PC-3 (cell line): ENCODE measurements at regions not wholly inside any gene's neighbourhood (a gene's known extent, or its start where the extent isn't known, plus 50 kb on each side); places are given as distances from the start of the nearest gene placed in this dataset.

Experiments
- ATAC-seq: fragments of 200-7000 bp; cut with Tn5 transposase; 2 replicates; pipeline ENCODE4 v1.9.1; 2020; ENCODE audit warnings: mild to moderate bottlenecking, moderate library complexity
- BruUV-seq: library from RNA; stranded (reverse); fragments of 400-500 nt; replicated peaks from 2 replicates; lab custom pipeline; 2021; lab: Mats Ljungman, UMichigan
- CTCF ChIA-PET: fragments of 300-600 bp; sonication (Branson Sonifier 250); formaldehyde crosslinking; loops from one replicate; lab custom pipeline; 2022; ENCODE audit warnings: antibody characterized with exemption; lab: Charles Lee
- POLR2A ChIA-PET: fragments of 300-600 bp; sonication (Branson Sonifier 250); formaldehyde crosslinking; loops from one replicate; lab custom pipeline; 2022; ENCODE audit warnings: antibody characterized with exemption; ENCODE audit not compliant: unreplicated experiment; lab: Charles Lee
- DNase-seq: peaks from one replicate; pipeline ENCODE4 v3.0.0-alpha.2; 2015
- H2AFZ ChIP-seq: fragments of 300-600 bp; sonication (generic); 2 replicates; pipeline ENCODE4 v1.6.0; 2016; ENCODE audit warnings: antibody characterized with exemption, low read length
- H3F3A ChIP-seq: fragments of 300-600 bp; sonication (generic); one replicate; pipeline ENCODE4 v1.6.0; 2017; ENCODE audit warnings: antibody characterized with exemption, low read length, control low read depth, mild to moderate bottlenecking; ENCODE audit not compliant: unreplicated experiment
- H3K27ac ChIP-seq: fragments of 300-600 bp; sonication (generic); 2 replicates; pipeline ENCODE4 v1.5.1; 2016; ENCODE audit warnings: mild to moderate bottlenecking, low read length
- H3K27me3 ChIP-seq: fragments of 300-600 bp; sonication (generic); 2 replicates; pipeline ENCODE4 v1.6.1; 2016; ENCODE audit warnings: low read length, mixed read lengths
- H3K36me3 ChIP-seq: fragments of 300-600 bp; sonication (generic); 2 replicates; pipeline ENCODE4 v1.6.1; 2016; ENCODE audit warnings: low read depth, mixed run types, low read length, mixed read lengths
- H3K4me1 ChIP-seq: fragments of 300-600 bp; sonication (generic); 2 replicates; pipeline ENCODE4 v1.5.1; 2016; ENCODE audit warnings: low read length; ENCODE audit not compliant: insufficient read depth
- H3K4me2 ChIP-seq: fragments of 300-600 bp; sonication (generic); 2 replicates; pipeline ENCODE4 v1.6.0; 2016; ENCODE audit warnings: low read length
- H3K4me3 ChIP-seq: fragments of 300-600 bp; sonication (generic); 2 replicates; pipeline ENCODE4 v1.5.1; 2016; ENCODE audit warnings: mild to moderate bottlenecking, low read length, mixed read lengths
- H3K79me2 ChIP-seq: fragments of 300-600 bp; sonication (generic); 2 replicates; pipeline ENCODE4 v1.6.1; 2017; ENCODE audit warnings: low read length, mixed read lengths
- H3K9ac ChIP-seq: fragments of 300-600 bp; sonication (generic); 2 replicates; pipeline ENCODE4 v1.6.0; 2016; ENCODE audit warnings: mild to moderate bottlenecking, low read length
- H3K9me2 ChIP-seq: fragments of 300-600 bp; sonication (generic); replicated peaks from 2 replicates; pipeline ENCODE4 v1.6.1; 2016; ENCODE audit warnings: mixed run types, low read length, mixed read lengths
- H3K9me3 ChIP-seq: fragments of 300-600 bp; sonication (generic); 2 replicates; pipeline ENCODE4 v1.6.1; 2016; ENCODE audit warnings: low read length, mixed read lengths
- H4K20me1 ChIP-seq: fragments of 300-600 bp; sonication (generic); 2 replicates; pipeline ENCODE4 v1.6.1; 2016; ENCODE audit warnings: low read length, mixed read lengths
- EZH2 ChIP-seq: fragments of 300-600 bp; sonication (generic); IDR thresholded peaks from one replicate; pipeline ENCODE4 v1.6.1; 2017; ENCODE audit warnings: antibody characterized with exemption, mild to moderate bottlenecking, low read length; ENCODE audit not compliant: unreplicated experiment
- EZH2phosphoT487 ChIP-seq: fragments of 300-600 bp; sonication (generic); IDR thresholded peaks from 2 replicates; pipeline ENCODE4 v1.6.1; 2018; ENCODE audit warnings: mild to moderate bottlenecking, antibody characterized with exemption, low read length, borderline replicate concordance
- intact Hi-C: fragments of 100-400 bp; cut with micrococcal nuclease; formaldehyde crosslinking; loops from 2 replicates; pipeline ENCODE4 v1.9.0; 2023
- TF ChIP-seq, protein P1 (sequence below): fragments of 300-600 bp; sonication (generic); conservative IDR thresholded peaks from 2 replicates; pipeline ENCODE4 v1.5.1; 2017; ENCODE audit warnings: antibody characterized with exemption, low read depth, mild to moderate bottlenecking, low read length

DNA sequence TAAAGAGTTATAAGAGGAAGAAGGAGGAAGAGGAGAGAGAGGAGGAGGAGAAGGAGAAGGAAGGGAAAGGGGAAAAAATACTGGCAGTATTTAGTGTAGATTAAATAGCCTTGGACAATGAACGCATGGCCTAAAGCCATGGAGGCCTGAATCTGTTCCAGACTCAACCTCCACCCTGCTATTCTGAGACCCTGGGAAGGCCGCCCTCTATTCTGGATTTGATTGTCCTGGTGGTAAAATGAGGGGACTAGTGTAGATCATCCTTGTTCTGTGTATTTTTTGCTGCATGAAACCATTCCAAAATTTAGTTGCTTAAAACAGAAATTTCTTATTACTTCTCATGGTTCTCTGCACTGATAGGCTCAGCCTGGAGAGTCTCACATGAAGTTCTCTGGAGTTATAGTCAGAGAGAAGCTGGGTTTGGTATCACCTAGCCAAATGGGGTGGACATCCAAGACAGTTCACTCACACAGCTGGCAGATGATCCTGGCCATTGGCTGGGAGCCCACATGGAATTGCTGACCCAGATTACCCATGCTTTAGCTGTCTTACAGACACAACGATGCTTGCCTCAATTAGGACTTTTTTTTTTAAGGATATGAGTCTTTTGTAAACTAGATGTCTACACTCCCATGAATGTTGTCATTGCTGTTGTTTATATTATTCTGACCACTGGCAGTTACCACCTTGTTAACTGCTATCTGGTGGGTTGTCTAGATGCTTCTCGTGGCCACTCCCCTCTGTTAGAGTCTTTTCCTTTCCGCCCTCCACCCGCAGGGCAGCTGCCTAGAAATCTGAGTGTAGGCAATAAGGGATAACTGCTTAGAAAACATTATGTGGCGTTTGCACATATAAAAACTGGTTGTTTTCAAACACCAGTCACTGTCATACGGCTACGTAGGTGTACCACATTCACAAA, 149.9 kb downstream of the SST start:
- H3K4me1 ChIP-seq = no peaks in the 10 kb centered on the region
- TF ChIP-seq EZH2 (no peak), EZH2phosphoT487 (no peak)
- TF ChIP-seq, protein P1, sequence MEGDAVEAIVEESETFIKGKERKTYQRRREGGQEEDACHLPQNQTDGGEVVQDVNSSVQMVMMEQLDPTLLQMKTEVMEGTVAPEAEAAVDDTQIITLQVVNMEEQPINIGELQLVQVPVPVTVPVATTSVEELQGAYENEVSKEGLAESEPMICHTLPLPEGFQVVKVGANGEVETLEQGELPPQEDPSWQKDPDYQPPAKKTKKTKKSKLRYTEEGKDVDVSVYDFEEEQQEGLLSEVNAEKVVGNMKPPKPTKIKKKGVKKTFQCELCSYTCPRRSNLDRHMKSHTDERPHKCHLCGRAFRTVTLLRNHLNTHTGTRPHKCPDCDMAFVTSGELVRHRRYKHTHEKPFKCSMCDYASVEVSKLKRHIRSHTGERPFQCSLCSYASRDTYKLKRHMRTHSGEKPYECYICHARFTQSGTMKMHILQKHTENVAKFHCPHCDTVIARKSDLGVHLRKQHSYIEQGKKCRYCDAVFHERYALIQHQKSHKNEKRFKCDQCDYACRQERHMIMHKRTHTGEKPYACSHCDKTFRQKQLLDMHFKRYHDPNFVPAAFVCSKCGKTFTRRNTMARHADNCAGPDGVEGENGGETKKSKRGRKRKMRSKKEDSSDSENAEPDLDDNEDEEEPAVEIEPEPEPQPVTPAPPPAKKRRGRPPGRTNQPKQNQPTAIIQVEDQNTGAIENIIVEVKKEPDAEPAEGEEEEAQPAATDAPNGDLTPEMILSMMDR = no peak
- H3K9me2 ChIP-seq = no peaks in the 10 kb centered on the region
- intact Hi-C loops = no loop called here
- no peak overlapping the region for H3K9ac ChIP-seq
- H3K27ac ChIP-seq = no peak overlapping the region
- H4K20me1 ChIP-seq = no peaks in the 10 kb centered on the region
- H3K27me3 ChIP-seq = peaks cover 91% of the 10 kb centered on the region
- ATAC-seq (no peak), DNase-seq (no peak)
- H3K9me3 ChIP-seq = no peaks in the 10 kb centered on the region
- no peak overlapping the region for H3K4me3 ChIP-seq
- no peak overlapping the region for H3K4me2 ChIP-seq
- BruUV-seq = no TSS peak
- ChIA-PET CTCF (no interaction called here), POLR2A (no interaction called here)
- no peaks in the 10 kb centered on the region for H3K79me2 ChIP-seq
- H2AFZ ChIP-seq = no peak overlapping the region
- H3F3A ChIP-seq = no peaks in the 10 kb centered on the region
- no peaks in the 10 kb centered on the region for H3K36me3 ChIP-seq

DNA sequence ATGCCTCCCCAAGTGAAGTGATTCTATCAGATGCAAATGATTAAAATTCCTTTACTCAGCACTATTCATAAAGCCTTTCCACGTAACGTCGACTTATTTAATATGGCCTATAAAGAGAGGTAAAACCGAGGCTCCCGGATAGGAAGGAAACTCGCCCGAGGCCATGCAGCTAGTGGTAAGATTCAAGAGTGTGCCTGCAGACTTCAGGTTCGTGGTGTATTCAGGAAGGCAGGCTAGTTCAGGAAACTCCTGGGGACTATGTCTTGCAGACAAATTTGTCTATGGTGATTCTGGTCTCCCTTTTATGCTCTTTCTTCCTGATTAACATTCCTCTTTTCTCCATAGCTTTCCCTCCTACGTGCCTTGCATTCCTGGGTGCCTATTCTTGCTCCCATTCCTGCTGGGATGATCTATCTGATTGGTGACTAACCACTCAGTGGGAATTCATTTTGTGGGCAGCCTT, 150.7 kb downstream of the SST start:
- DNase-seq = no peak
- Histone ChIP-seq H3K79me2 (no peaks in the 10 kb centered on the region), H2AFZ (no peak overlapping the region), H3K9me2 (no peaks in the 10 kb centered on the region), H3K4me2 (no peak overlapping the region), H3K4me1 (no peaks in the 10 kb centered on the region), H3F3A (no peaks in the 10 kb centered on the region), H3K27me3 (peaks cover 93% of the 10 kb centered on the region), H3K9ac (no peak overlapping the region), H3K9me3 (no peaks in the 10 kb centered on the region), H3K4me3 (no peak overlapping the region), H3K36me3 (no peaks in the 10 kb centered on the region), H3K27ac (no peak overlapping the region), H4K20me1 (no peaks in the 10 kb centered on the region)
- CTCF ChIA-PET = no interaction called here
- POLR2A ChIA-PET = no interaction called here
- ATAC-seq = no peak
- TF ChIP-seq EZH2 (no peak), EZH2phosphoT487 (no peak)
- TF ChIP-seq, protein P1 = no peak
- BruUV-seq = no TSS peak
- intact Hi-C loops = no loop called here

DNA sequence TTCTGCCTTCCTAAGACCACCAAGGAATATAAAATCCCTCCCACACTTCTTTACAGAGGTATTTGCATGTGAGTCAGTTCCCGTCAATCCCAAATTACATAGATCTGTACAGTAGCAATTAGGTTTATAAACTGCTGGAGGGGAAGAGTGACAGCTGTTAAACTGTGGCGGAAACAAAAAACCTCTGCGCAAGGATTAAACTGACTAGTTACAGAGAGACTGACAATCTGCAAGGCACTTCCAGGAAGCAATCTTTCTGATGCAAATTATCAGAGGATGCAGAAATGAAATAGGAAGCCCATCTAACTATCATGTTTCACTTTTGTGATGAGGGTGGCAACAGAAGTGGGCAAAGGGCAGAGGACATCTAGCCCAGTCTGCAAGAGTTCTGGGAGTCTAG, 150.4 kb downstream of the RTP4 start:
- ATAC-seq = no peak
- H3K36me3 ChIP-seq = no peaks in the 10 kb centered on the region
- peaks cover 86% of the 10 kb centered on the region for H3K27me3 ChIP-seq
- no peak overlapping the region for H3K27ac ChIP-seq
- H3K4me3 ChIP-seq = no peak overlapping the region
- ChIA-PET CTCF (no interaction called here), POLR2A (no interaction called here)
- BruUV-seq = no TSS peak
- H3K4me1 ChIP-seq = no peaks in the 10 kb centered on the region
- intact Hi-C loops = no loop called here
- no peak overlapping the region for H2AFZ ChIP-seq
- DNase-seq = no peak
- H3K79me2 ChIP-seq = no peaks in the 10 kb centered on the region
- no peaks in the 10 kb centered on the region for H4K20me1 ChIP-seq
- no peaks in the 10 kb centered on the region for H3K9me3 ChIP-seq
- no peaks in the 10 kb centered on the region for H3F3A ChIP-seq
- TF ChIP-seq, protein P1 = no peak
- no peak for TF ChIP-seq EZH2phosphoT487
- TF ChIP-seq EZH2 = no peak
- no peak overlapping the region for H3K9ac ChIP-seq
- no peaks in the 10 kb centered on the region for H3K9me2 ChIP-seq
- H3K4me2 ChIP-seq = no peak overlapping the region
